ENCODE measurements at regions not wholly inside any gene's neighbourhood (a gene's known extent, or its start where the extent isn't known, plus 50 kb on each side); places are given as distances from the start of the nearest gene placed in this dataset.

DNA sequence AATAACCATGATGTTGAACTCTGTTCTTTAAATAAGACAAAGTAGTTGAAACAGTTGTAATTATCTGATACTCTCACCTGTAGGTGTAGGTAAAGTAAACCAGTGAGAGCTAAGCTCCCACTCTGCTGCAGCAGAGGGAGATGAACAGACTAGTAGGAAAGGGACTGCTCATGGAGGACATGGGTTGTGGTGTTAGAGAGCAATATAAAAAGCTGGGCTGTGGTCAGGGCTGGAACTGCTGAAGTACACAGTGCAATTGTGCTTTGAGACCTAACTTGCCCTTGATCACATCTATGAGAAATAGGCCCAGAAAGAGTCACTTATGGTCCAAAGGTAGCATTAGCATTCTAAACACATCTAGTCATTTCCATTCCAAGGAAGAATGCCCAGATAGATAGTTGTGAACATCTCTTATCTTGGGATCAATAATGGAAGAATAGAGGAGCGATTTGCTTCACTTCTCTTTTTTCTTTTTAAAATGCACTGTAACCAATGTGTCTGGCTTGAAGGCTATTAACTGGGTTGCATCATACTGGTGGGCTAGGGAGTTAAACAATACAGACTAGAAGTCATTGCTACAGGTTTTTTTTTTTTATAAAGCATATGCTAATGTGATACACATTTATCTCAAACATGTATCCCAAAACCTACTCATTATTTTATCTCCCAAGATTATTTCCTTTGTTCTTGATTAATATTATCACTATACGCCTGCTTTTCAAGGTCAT lies 251.3 kb upstream of the CENPE start:
- H3K79me2 ChIP-seq (replicated peaks; ENCODE audit: insufficient read depth): no peaks in the 10 kb centered on the region
- DNase-seq (ENCODE audit: low spot score) (peak; percentile 3), ATAC-seq (no peak; the same call in 2 of the 3 replicates)
- no peaks in the 10 kb centered on the region for H3K36me3 ChIP-seq (ENCODE audit: insufficient read depth)
- no peak overlapping the region for H3K4me3 ChIP-seq
- H3K9me3 Mint-ChIP-seq: no peaks in the 10 kb centered on the region
- no peaks in the 10 kb centered on the region for H3K4me1 ChIP-seq (ENCODE audit: insufficient read depth)
- H3F3A ChIP-seq (replicated peaks; ENCODE audit: low read depth): no peaks in the 10 kb centered on the region
- H3K9me2 ChIP-seq (ENCODE audit: insufficient read depth): no peaks in the 10 kb centered on the region; the same call in 1 of the 2 replicates
- no peaks in the 10 kb centered on the region for H3K27me3 ChIP-seq (ENCODE audit: insufficient read depth)
- no peak overlapping the region for H3K4me2 ChIP-seq
- no peak overlapping the region for H3K27ac Mint-ChIP-seq
- no peaks in the 10 kb centered on the region for H4K20me1 ChIP-seq (replicated peaks; ENCODE audit: insufficient read depth)
- no peaks in the 10 kb centered on the region; the same call in 2 of the 3 replicates for H3K36me3 Mint-ChIP-seq (ENCODE audit: low read depth)
- H2AFZ ChIP-seq: no peak overlapping the region
- H3K27me3 Mint-ChIP-seq (ENCODE audit: insufficient read depth, low read depth, poor library complexity): peaks cover 1% of the 10 kb centered on the region
- no peak overlapping the region for H3K4me3 Mint-ChIP-seq
- TF ChIP-seq EZH2phosphoT487 (IDR thresholded peaks at IDR 0.05; ENCODE audit: unreplicated experiment) (no peak), CTCF (conservative IDR thresholded peaks at IDR 0.05; ENCODE audit: low read depth in 2 of 2) (no peak), ZNF114 (CRISPR knock-in tag; IDR thresholded peaks at IDR 0.05) (no peak), REST (IDR thresholded peaks at IDR 0.05; ENCODE audit: unreplicated experiment) (no peak), NANOG (IDR thresholded peaks at IDR 0.05; ENCODE audit: borderline replicate concordance) (no peak), POLR2AphosphoS5 (IDR thresholded peaks at IDR 0.05; ENCODE audit: low read depth) (no peak), EZH2 (IDR thresholded peaks at IDR 0.05; ENCODE audit: low read depth, unreplicated experiment) (no peak), STAT1 (IDR thresholded peaks at IDR 0.05; ENCODE audit: unreplicated experiment) (no peak), JUNB (IDR thresholded peaks at IDR 0.05; ENCODE audit: unreplicated experiment) (no peak), ZNF331 (CRISPR knock-in tag; IDR thresholded peaks at IDR 0.05; ENCODE audit: low read depth) (no peak), CREB1 (CRISPR knock-in tag; IDR thresholded peaks at IDR 0.05; ENCODE audit: low read depth) (no peak), ETS1 (IDR thresholded peaks at IDR 0.05) (no peak)
- TF ChIP-seq, protein P1, sequence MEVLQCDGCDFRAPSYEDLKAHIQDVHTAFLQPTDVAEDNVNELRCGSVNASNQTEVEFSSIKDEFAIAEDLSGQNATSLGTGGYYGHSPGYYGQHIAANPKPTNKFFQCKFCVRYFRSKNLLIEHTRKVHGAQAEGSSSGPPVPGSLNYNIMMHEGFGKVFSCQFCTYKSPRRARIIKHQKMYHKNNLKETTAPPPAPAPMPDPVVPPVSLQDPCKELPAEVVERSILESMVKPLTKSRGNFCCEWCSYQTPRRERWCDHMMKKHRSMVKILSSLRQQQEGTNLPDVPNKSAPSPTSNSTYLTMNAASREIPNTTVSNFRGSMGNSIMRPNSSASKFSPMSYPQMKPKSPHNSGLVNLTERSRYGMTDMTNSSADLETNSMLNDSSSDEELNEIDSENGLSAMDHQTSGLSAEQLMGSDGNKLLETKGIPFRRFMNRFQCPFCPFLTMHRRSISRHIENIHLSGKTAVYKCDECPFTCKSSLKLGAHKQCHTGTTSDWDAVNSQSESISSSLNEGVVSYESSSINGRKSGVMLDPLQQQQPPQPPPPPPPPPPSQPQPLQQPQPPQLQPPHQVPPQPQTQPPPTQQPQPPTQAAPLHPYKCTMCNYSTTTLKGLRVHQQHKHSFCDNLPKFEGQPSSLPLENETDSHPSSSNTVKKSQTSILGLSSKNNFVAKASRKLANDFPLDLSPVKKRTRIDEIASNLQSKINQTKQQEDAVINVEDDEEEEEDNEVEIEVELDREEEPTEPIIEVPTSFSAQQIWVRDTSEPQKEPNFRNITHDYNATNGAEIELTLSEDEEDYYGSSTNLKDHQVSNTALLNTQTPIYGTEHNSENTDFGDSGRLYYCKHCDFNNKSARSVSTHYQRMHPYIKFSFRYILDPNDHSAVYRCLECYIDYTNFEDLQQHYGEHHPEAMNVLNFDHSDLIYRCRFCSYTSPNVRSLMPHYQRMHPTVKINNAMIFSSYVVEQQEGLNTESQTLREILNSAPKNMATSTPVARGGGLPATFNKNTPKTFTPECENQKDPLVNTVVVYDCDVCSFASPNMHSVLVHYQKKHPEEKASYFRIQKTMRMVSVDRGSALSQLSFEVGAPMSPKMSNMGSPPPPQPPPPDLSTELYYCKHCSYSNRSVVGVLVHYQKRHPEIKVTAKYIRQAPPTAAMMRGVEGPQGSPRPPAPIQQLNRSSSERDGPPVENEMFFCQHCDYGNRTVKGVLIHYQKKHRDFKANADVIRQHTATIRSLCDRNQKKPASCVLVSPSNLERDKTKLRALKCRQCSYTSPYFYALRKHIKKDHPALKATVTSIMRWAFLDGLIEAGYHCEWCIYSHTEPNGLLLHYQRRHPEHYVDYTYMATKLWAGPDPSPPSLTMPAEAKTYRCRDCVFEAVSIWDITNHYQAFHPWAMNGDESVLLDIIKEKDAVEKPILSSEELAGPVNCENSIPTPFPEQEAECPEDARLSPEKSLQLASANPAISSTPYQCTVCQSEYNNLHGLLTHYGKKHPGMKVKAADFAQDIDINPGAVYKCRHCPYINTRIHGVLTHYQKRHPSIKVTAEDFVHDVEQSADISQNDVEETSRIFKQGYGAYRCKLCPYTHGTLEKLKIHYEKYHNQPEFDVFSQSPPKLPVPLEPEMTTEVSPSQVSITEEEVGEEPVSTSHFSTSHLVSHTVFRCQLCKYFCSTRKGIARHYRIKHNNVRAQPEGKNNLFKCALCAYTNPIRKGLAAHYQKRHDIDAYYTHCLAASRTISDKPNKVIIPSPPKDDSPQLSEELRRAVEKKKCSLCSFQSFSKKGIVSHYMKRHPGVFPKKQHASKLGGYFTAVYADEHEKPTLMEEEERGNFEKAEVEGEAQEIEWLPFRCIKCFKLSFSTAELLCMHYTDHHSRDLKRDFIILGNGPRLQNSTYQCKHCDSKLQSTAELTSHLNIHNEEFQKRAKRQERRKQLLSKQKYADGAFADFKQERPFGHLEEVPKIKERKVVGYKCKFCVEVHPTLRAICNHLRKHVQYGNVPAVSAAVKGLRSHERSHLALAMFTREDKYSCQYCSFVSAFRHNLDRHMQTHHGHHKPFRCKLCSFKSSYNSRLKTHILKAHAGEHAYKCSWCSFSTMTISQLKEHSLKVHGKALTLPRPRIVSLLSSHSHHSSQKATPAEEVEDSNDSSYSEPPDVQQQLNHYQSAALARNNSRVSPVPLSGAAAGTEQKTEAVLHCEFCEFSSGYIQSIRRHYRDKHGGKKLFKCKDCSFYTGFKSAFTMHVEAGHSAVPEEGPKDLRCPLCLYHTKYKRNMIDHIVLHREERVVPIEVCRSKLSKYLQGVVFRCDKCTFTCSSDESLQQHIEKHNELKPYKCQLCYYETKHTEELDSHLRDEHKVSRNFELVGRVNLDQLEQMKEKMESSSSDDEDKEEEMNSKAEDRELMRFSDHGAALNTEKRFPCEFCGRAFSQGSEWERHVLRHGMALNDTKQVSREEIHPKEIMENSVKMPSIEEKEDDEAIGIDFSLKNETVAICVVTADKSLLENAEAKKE (CRISPR knock-in tag; IDR thresholded peaks at IDR 0.05): no peak
- H3K27ac ChIP-seq (ENCODE audit: low read depth): no peak overlapping the region
- no peaks in the 10 kb centered on the region for H3K4me1 Mint-ChIP-seq
